H1 (cell line): ENCODE measurements at regions not wholly inside any gene's neighbourhood (a gene's known extent, or its start where the extent isn't known, plus 50 kb on each side); places are given as distances from the start of the nearest gene placed in this dataset.

Experiments
- CTCF ChIA-PET: fragments of 300-600 bp; sonication (Branson Sonifier 250); formaldehyde crosslinking; loops from one replicate; lab custom pipeline; 2021; ENCODE audit not compliant: partially characterized antibody; lab: Charles Lee
- POLR2A ChIA-PET: fragments of 300-600 bp; sonication (Branson Sonifier 250); formaldehyde crosslinking; loops from one replicate; lab custom pipeline; 2021; ENCODE audit warnings: inconsistent platforms; ENCODE audit not compliant: partially characterized antibody; lab: Charles Lee
- DNase-seq, 2 experiments: peaks; one replicate each; pipeline versions ENCODE4 v3.0.0 to v3.0.0-alpha.2; 2010 to 2022; ENCODE audit warnings: low spot score in 2 of 2, low read depth in 1 of 2, mixed read lengths in 1 of 2
- FAIRE-seq: peaks from 2 replicates; lab custom pipeline; 2011; peaks lifted over from hg19 to GRCh38; lab: Jason Lieb, UNC
- H2AFZ ChIP-seq: 2 replicates; pipeline ENCODE4 v1.8.1; 2012; ENCODE audit warnings: low read length, inconsistent platforms
- H2AK5ac ChIP-seq: 2 replicates; pipeline ENCODE4 v1.6.1; 2013; ENCODE audit warnings: low read depth, low read length
- H2BK120ac ChIP-seq: replicated peaks from 2 replicates; pipeline ENCODE3; 2013; ENCODE audit warnings: low read depth, low read length, inconsistent platforms
- H2BK12ac ChIP-seq: 2 replicates; pipeline ENCODE4 v1.6.1; 2013; ENCODE audit warnings: low read depth, low read length
- H2BK15ac ChIP-seq: 2 replicates; pipeline ENCODE4 v1.6.1; 2013; ENCODE audit warnings: low read length
- H2BK20ac ChIP-seq: 2 replicates; pipeline ENCODE4 v1.6.1; 2013; ENCODE audit warnings: low read length
- H2BK5ac ChIP-seq: 2 replicates; pipeline ENCODE4 v1.6.1; 2013; ENCODE audit warnings: low read depth, low read length
- H3K14ac ChIP-seq: 2 replicates; pipeline ENCODE4 v1.6.1; 2013; ENCODE audit warnings: inconsistent platforms; ENCODE audit not compliant: insufficient read length
- H3K18ac ChIP-seq: 2 replicates; pipeline ENCODE4 v1.6.1; 2013; ENCODE audit warnings: low read length; ENCODE audit errors: extremely low read depth
- H3K23ac ChIP-seq: 2 replicates; pipeline ENCODE4 v1.6.1; 2013; ENCODE audit warnings: inconsistent platforms; ENCODE audit not compliant: insufficient read length
- H3K23me2 ChIP-seq: 2 replicates; pipeline ENCODE4 v1.6.1; 2013; ENCODE audit warnings: low read depth, low read length
- H3K27ac ChIP-seq: 2 replicates; pipeline ENCODE4 v1.6.1; 2011; ENCODE audit warnings: low read depth, low read length, inconsistent platforms
- H3K27me3 ChIP-seq, 4 experiments: replicated peaks in 1 of 4; 1 replicate in 1 of 4; 2 replicates in 3 of 4; pipeline versions ENCODE4 v1.6.1 to v1.8.1; 2011 to 2013; ENCODE audit warnings: low read length in 3 of 4, mild to moderate bottlenecking in 3 of 4, inconsistent platforms in 2 of 4, mixed read lengths in 2 of 4, moderate library complexity in 1 of 4; ENCODE audit not compliant: control insufficient read depth in 3 of 4, insufficient read depth in 3 of 4; ENCODE audit errors: extremely low read depth in 1 of 4
- H3K36me3 ChIP-seq, 4 experiments: 2 replicates each; pipeline versions ENCODE4 v1.6.1 to v1.8.1; 2011 to 2013; ENCODE audit warnings: mild to moderate bottlenecking in 4 of 4, low read length in 3 of 4, moderate library complexity in 2 of 4, control low read depth in 1 of 4, inconsistent platforms in 1 of 4; ENCODE audit not compliant: insufficient read depth in 4 of 4, control insufficient read depth in 2 of 4
- H3K4ac ChIP-seq: replicated peaks from 2 replicates; pipeline ENCODE3; 2013; ENCODE audit warnings: low read length, low read depth, mixed read lengths, inconsistent platforms; ENCODE audit not compliant: insufficient read length
- H3K4me1 ChIP-seq, 4 experiments: replicated peaks in 1 of 4; 1 replicate in 1 of 4; 2 replicates in 3 of 4; pipeline versions ENCODE4 v1.6.1 to v1.8.1; 2011 to 2013; ENCODE audit warnings: low read length in 3 of 4, inconsistent platforms in 2 of 4, mixed read lengths in 1 of 4; ENCODE audit not compliant: insufficient read depth in 4 of 4, control insufficient read depth in 3 of 4
- H3K4me2 ChIP-seq, 2 experiments: 2 replicates each; pipeline versions ENCODE4 v1.6.1 to v1.8.1; 2011 to 2013; ENCODE audit warnings: low read depth in 2 of 2, low read length in 2 of 2, control low read depth in 1 of 2, inconsistent platforms in 1 of 2, mild to moderate bottlenecking in 1 of 2; ENCODE audit not compliant: insufficient read depth in 1 of 2
- H3K4me3 ChIP-seq, 4 experiments: fragments of 200-600, 300-600 bp in 1 of 4; sonication (generic), shearing (Covaris generic), sonication (Bioruptor Twin) in 1 of 4; 2 replicates each; pipeline versions ENCODE4 v1.5.1 to v1.8.1; 2011 to 2016; ENCODE audit warnings: low read length in 4 of 4, low read depth in 3 of 4, control low read depth in 2 of 4, inconsistent platforms in 2 of 4, mild to moderate bottlenecking in 2 of 4, mixed read lengths in 1 of 4, moderate library complexity in 1 of 4; ENCODE audit not compliant: insufficient read depth in 2 of 4; ENCODE audit errors: extremely low read depth in 1 of 4
- H3K56ac ChIP-seq: replicated peaks from 2 replicates; pipeline ENCODE3; 2013; ENCODE audit warnings: low read depth, mild to moderate bottlenecking, mixed read lengths, low read length, inconsistent platforms; ENCODE audit not compliant: insufficient read length
- H3K79me1 ChIP-seq: 2 replicates; pipeline ENCODE4 v1.6.1; 2013; ENCODE audit warnings: low read depth, low read length, control low read depth
- H3K79me2 ChIP-seq, 2 experiments: 2 replicates each; pipeline versions ENCODE4 v1.6.1 to v1.8.1; 2012 to 2013; ENCODE audit warnings: low read length in 2 of 2, mild to moderate bottlenecking in 2 of 2, inconsistent platforms in 1 of 2; ENCODE audit not compliant: insufficient read depth in 2 of 2, control insufficient read depth in 1 of 2
- H3K9ac ChIP-seq, 4 experiments: replicated peaks in 1 of 4; 1 replicate in 1 of 4; 2 replicates in 3 of 4; pipeline versions ENCODE4 v1.6.1 to v1.8.1; 2011 to 2013; ENCODE audit warnings: low read depth in 3 of 4, low read length in 3 of 4, control low read depth in 2 of 4, mild to moderate bottlenecking in 2 of 4, moderate library complexity in 2 of 4, inconsistent platforms in 1 of 4; ENCODE audit errors: extremely low read depth in 1 of 4
- H3K9me3 ChIP-seq, 2 experiments: 2 replicates each; pipeline versions ENCODE4 v1.6.1 to v1.8.1; 2012 to 2013; ENCODE audit warnings: mild to moderate bottlenecking in 2 of 2, moderate library complexity in 2 of 2, control low read depth in 1 of 2, inconsistent platforms in 1 of 2, low read depth in 1 of 2, low read length in 1 of 2, mixed read lengths in 1 of 2; ENCODE audit not compliant: insufficient read depth in 2 of 2
- H4K20me1 ChIP-seq, 2 experiments: replicated peaks in 1 of 2; 2 replicates each; pipeline versions ENCODE3 to v1.8.1; 2011 to 2013; ENCODE audit warnings: inconsistent platforms in 2 of 2, low read length in 2 of 2, mild to moderate bottlenecking in 1 of 2; ENCODE audit not compliant: insufficient read depth in 2 of 2, control insufficient read depth in 1 of 2
- H4K5ac ChIP-seq: 2 replicates; pipeline ENCODE4 v1.6.1; 2013; ENCODE audit warnings: low read length, low read depth, mixed read lengths, inconsistent platforms; ENCODE audit not compliant: insufficient read length
- H4K8ac ChIP-seq: 2 replicates; pipeline ENCODE4 v1.8.0; 2013; ENCODE audit warnings: mild to moderate bottlenecking, moderate library complexity, low read length, inconsistent platforms; ENCODE audit not compliant: insufficient read depth; ENCODE audit errors: extremely low read depth
- H4K91ac ChIP-seq: replicated peaks from 2 replicates; pipeline ENCODE3; 2013; ENCODE audit warnings: low read length, mixed read lengths, inconsistent platforms; ENCODE audit not compliant: insufficient read length
- BCL11A ChIP-seq, 2 experiments: IDR thresholded peaks; one replicate each; pipeline ENCODE4 v1.6.1; 2011; ENCODE audit warnings: low read depth in 2 of 2, low read length in 2 of 2, mild to moderate bottlenecking in 2 of 2
- CHD1 ChIP-seq: IDR thresholded peaks from 2 replicates; pipeline ENCODE4 v1.6.1; 2012; ENCODE audit warnings: low read depth, low read length, improper control_type of control experiment
- CTCF ChIP-seq, 3 experiments: IDR thresholded peaks; 1 replicate in 2 of 3; 2 replicates in 1 of 3; pipeline versions ENCODE4 v1.5.1 to v1.6.1; 2011; ENCODE audit warnings: low read length in 3 of 3, mild to moderate bottlenecking in 3 of 3, inconsistent platforms in 2 of 3, low read depth in 1 of 3, moderate library complexity in 1 of 3; ENCODE audit not compliant: insufficient read depth in 1 of 3; ENCODE audit errors: control extremely low read depth in 1 of 3
- EP300 ChIP-seq, 2 experiments: IDR thresholded peaks; 1 replicate in 1 of 2; 2 replicates in 1 of 2; pipeline ENCODE4 v1.6.1; 2011 to 2012; ENCODE audit warnings: low read depth in 2 of 2, low read length in 2 of 2, mild to moderate bottlenecking in 2 of 2, borderline replicate concordance in 1 of 2, inconsistent platforms in 1 of 2, moderate library complexity in 1 of 2
- EZH2 ChIP-seq: fragments of 200-600 bp; sonication (generic); IDR thresholded peaks from 2 replicates; pipeline ENCODE4 v1.7.1; 2012; ENCODE audit warnings: low read depth, mild to moderate bottlenecking, moderate library complexity, low read length, inconsistent platforms; ENCODE audit not compliant: severe bottlenecking
- KDM1A ChIP-seq: fragments of 200-600, 300-600 bp; sonication (generic); IDR thresholded peaks from 2 replicates; pipeline ENCODE4 v1.7.1; 2016; ENCODE audit warnings: mild to moderate bottlenecking, low read length, borderline replicate concordance
- MAX ChIP-seq: IDR thresholded peaks from 2 replicates; pipeline ENCODE4 v1.6.1; 2012; ENCODE audit warnings: inconsistent platforms
- NRF1 ChIP-seq: IDR thresholded peaks from 2 replicates; pipeline ENCODE4 v1.6.1; 2011; ENCODE audit warnings: mild to moderate bottlenecking, low read depth, low read length, improper control_type of control experiment
- SAP30 ChIP-seq: fragments of 300-600 bp; sonication (generic); IDR thresholded peaks from 2 replicates; pipeline ENCODE4 v1.7.1; 2012; ENCODE audit warnings: low read length, moderate library complexity, mild to moderate bottlenecking, inconsistent platforms; ENCODE audit not compliant: insufficient read depth, insufficient replicate concordance
- TAF1 ChIP-seq: IDR thresholded peaks from 2 replicates; pipeline ENCODE4 v1.6.1; 2011; ENCODE audit warnings: mild to moderate bottlenecking, low read depth, low read length
- TEAD4 ChIP-seq: IDR thresholded peaks from 2 replicates; pipeline ENCODE4 v1.6.1; 2012; ENCODE audit warnings: low read depth, low read length, inconsistent platforms, mixed read lengths
- WGBS, 2 experiments: shearing (Covaris generic) in 1 of 2; methylation state at CpG; one replicate each; pipeline versions ENCODE4 v1.1.6 to v1.1.7; 2013 to 2015; ENCODE audit warnings: low lambda C conversion rate in 2 of 2, mixed read lengths in 2 of 2, inconsistent platforms in 1 of 2, low coverage in 1 of 2, missing lambda C conversion rate in 1 of 2; ENCODE audit not compliant: insufficient replicate concordance in 2 of 2, insufficient coverage in 1 of 2, insufficient read length in 1 of 2; ENCODE audit errors: extremely low coverage in 1 of 2, missing lambda C conversion rate in 1 of 2; 5-methylcytosine and 5-hydroxymethylcytosine counted together

GRCh38 chr20:62580052-62580451 lies 62.3 kb upstream of the SLCO4A1 start:
- H3K9me3 ChIP-seq: no peaks in the 10 kb centered on the region
- peaks cover 1 to 2% of the 10 kb centered on the region in 2 experiments for H4K20me1 ChIP-seq
- no peak overlapping the region for H3K4me3 ChIP-seq
- H3K79me1 ChIP-seq: no peaks in the 10 kb centered on the region
- peak overlapping the region; percentile 45; the same call in 1 of the 2 replicates for H4K8ac ChIP-seq
- H3K56ac ChIP-seq: no peak overlapping the region
- no peak overlapping the region for H2AK5ac ChIP-seq
- H3K27ac ChIP-seq: no peak overlapping the region
- no peak overlapping the region for H3K18ac ChIP-seq
- FAIRE-seq: no peak
- H3K14ac ChIP-seq: no peak overlapping the region
- H3K4me2 ChIP-seq: no peak overlapping the region
- POLR2A ChIA-PET: no interaction called here
- no peak overlapping the region for H2BK15ac ChIP-seq
- no peak for DNase-seq
- no peak overlapping the region for H3K9ac ChIP-seq
- H2AFZ ChIP-seq: no peak overlapping the region
- no peaks in the 10 kb centered on the region for H3K23me2 ChIP-seq
- H2BK20ac ChIP-seq: no peak overlapping the region
- H3K79me2 ChIP-seq: no peaks in the 10 kb centered on the region
- 0 out of 2 replicates have a peak overlapping the region, but pooled peaks have one; percentile 19 for H2BK5ac ChIP-seq
- H3K4ac ChIP-seq: no peak overlapping the region
- H2BK12ac ChIP-seq: no peak overlapping the region
- no peak overlapping the region for H2BK120ac ChIP-seq
- no peaks in the 10 kb centered on the region for H3K36me3 ChIP-seq
- no peaks in the 10 kb centered on the region for H3K27me3 ChIP-seq
- no peak overlapping the region for H4K5ac ChIP-seq
- CTCF ChIA-PET: interaction anchor here (0.6 to 1.8 kb wide), 3 partner anchors 49 to 122 kb away, joined by 3 to 4 read pairs (median 3); no protein-coding TSS in a partner anchor
- peaks cover 0 to 15% (median 4%) of the 10 kb centered on the region in 4 experiments; a peak in 5 of 7 replicates for H3K4me1 ChIP-seq
- no peak overlapping the region for H4K91ac ChIP-seq
- H3K23ac ChIP-seq: no peak overlapping the region
- 81% methylated on average over 8 of the region's 10 CpGs; no CpG with 5 or more reads in 1 of the 2 experiments for WGBS, 2 experiments
- TF ChIP-seq CTCF (IDR thresholded peaks at IDR 0.05; ENCODE audit: control extremely low read depth in 1 of 3, insufficient read depth in 1 of 3, low read depth in 1 of 3, low read length in 3 of 3) (no peak), EZH2 (no peak), EP300 (IDR thresholded peaks at IDR 0.05; ENCODE audit: borderline replicate concordance in 1 of 2, low read depth in 2 of 2, low read length in 2 of 2) (no peak), TEAD4 (no peak), TAF1 (no peak), CHD1 (no peak), KDM1A (no peak), SAP30 (no peak), MAX (no peak), NRF1 (no peak), BCL11A (IDR thresholded peaks at IDR 0.05; ENCODE audit: low read depth in 2 of 2, low read length in 2 of 2) (no peak)
